ENCODE measurements at regions not wholly inside any gene's neighbourhood (a gene's known extent, or its start where the extent isn't known, plus 50 kb on each side); places are given as distances from the start of the nearest gene placed in this dataset.
"Not testable (repeated sequence)": the region's sequence is repeated elsewhere in the genome, so short reads cannot be mapped to it uniquely, and the experiment has no call there.

DNA sequence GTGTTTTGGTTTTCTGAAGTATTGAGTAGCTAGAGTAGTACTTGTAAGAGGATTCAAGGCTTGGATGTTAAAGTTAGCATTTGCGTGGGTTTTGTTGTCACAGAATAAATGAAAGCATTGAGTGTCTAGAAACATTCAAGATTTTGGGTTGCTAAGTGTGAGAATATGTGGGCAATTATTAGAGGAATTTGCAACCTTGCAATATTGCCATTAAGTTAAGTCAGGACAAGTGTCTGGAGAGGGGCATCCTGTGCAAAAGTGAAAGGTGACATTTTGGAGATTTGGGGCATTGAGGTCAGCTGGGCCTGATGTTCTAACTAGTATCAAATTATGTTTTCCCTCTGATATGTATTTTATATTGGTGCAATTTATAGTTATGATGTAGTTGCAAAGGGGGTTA lies 533.9 kb upstream of the GRID2 start:
- Histone ChIP-seq H3K27ac (ENCODE audit: low read length) (no peak overlapping the region), H3K4me1 (ENCODE audit: control insufficient read depth in 1 of 2, extremely low read depth in 1 of 2, insufficient read depth in 2 of 2, low read length in 2 of 2) (no peaks in the 10 kb centered on the region), H3K36me3 (ENCODE audit: control insufficient read depth in 2 of 2, extremely low read depth in 1 of 2, insufficient read depth in 1 of 2, low read length in 1 of 2) (no peaks in the 10 kb centered on the region), H3K27me3 (replicated peaks in 1 of 2; ENCODE audit: control insufficient read depth in 2 of 2, extremely low read depth in 1 of 2, insufficient read depth in 2 of 2, low read length in 1 of 2) (no peaks in the 10 kb centered on the region), H3K4me3 (ENCODE audit: control insufficient read depth in 1 of 2, extremely low read depth in 1 of 2, low read length in 1 of 2) (no peak overlapping the region), H3K9me3 (no peaks in the 10 kb centered on the region)
- peaks cover 19 to 41% (median 25%) of the 10 kb centered on the region in 3 donors for H3K9me3 Mint-ChIP-seq
- H3K36me3 Mint-ChIP-seq, result no peaks in the 10 kb centered on the region
- H3K4me1 Mint-ChIP-seq, result no peaks in the 10 kb centered on the region
- no peak overlapping the region for H3K4me3 Mint-ChIP-seq
- ChIA-PET CTCF (no interaction called here), POLR2A (no interaction called here)
- no peak for ATAC-seq (replicated peaks in 1 of 4)
- no peak for DNase-seq
- H3K27ac Mint-ChIP-seq, result no peak overlapping the region
- 86% methylated on average over 1 of the region's 1 CpG for WGBS (ENCODE audit: insufficient coverage)
- H3K27me3 Mint-ChIP-seq, result no peaks in the 10 kb centered on the region

DNA sequence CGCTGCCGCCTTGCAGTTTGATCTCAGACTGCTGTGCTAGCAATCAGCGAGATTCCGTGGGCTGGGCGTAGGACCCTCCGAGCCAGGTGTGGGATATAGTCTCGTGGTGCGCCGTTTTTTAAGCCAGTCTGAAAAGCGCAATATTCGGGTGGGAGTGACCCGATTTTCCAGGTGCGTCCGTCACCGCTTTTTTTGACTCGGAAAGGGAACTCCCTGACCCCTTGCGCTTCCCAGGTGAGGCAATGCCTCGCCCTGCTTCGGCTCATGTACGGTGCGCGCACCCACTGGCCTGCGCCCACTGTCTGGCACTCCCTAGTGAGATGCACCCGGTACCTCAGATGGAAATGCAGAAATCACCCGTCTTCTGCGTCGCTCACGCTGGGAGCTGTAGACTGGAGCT lies 512.1 kb upstream of the GRID2 start:
- ATAC-seq (replicated peaks in 1 of 4); H3K4me1 Mint-ChIP-seq; H3K36me3 ChIP-seq (ENCODE audit: control insufficient read depth in 2 of 2, extremely low read depth in 1 of 2, insufficient read depth in 1 of 2, low read length in 1 of 2); H3K27ac ChIP-seq (ENCODE audit: low read length); H3K9me3 Mint-ChIP-seq; H3K9me3 ChIP-seq; H3K36me3 Mint-ChIP-seq; H3K27me3 Mint-ChIP-seq; DNase-seq; POLR2A ChIA-PET; H3K27me3 ChIP-seq (replicated peaks in 1 of 2; ENCODE audit: control insufficient read depth in 2 of 2, extremely low read depth in 1 of 2, insufficient read depth in 2 of 2, low read length in 1 of 2); H3K27ac Mint-ChIP-seq; CTCF ChIA-PET; H3K4me1 ChIP-seq (ENCODE audit: control insufficient read depth in 1 of 2, extremely low read depth in 1 of 2, insufficient read depth in 2 of 2, low read length in 2 of 2); H3K4me3 Mint-ChIP-seq; H3K4me3 ChIP-seq (ENCODE audit: control insufficient read depth in 1 of 2, extremely low read depth in 1 of 2, low read length in 1 of 2): not testable (repeated sequence)
- 79% methylated on average over 9 of the region's 28 CpGs for WGBS (ENCODE audit: insufficient coverage)

DNA sequence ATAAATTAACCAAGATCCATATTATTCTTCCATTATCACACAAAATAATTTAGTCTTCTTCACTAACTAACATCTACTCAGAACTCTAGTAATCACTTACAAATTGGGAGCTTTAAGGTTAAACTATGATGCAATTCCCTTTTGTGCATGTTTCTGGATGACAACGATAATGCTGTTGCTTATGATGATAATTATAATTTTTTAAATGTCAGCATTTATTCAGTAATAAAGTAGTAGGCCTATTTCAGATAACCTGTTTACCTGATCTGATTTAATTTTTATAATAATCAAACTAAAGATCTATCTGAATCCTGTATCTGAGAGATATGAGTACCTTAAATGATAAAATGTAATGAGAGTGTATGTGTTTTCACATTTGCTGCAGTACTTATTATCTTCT lies 507.8 kb upstream of the GRID2 start:
- no peak overlapping the region for H3K27ac ChIP-seq (ENCODE audit: low read length)
- H3K4me3 ChIP-seq (ENCODE audit: control insufficient read depth in 1 of 2, extremely low read depth in 1 of 2, low read length in 1 of 2), result no peak overlapping the region
- no peaks in the 10 kb centered on the region for H3K9me3 ChIP-seq
- H3K36me3 Mint-ChIP-seq, result no peaks in the 10 kb centered on the region
- ChIA-PET POLR2A (no interaction called here), CTCF (no interaction called here)
- WGBS (ENCODE audit: insufficient coverage), result no CpG with 5 or more reads among the region's 1 CpG
- H3K4me1 Mint-ChIP-seq, result no peaks in the 10 kb centered on the region
- ATAC-seq (replicated peaks in 1 of 4) (no peak), DNase-seq (no peak)
- H3K4me1 ChIP-seq (ENCODE audit: control insufficient read depth in 1 of 2, extremely low read depth in 1 of 2, insufficient read depth in 2 of 2, low read length in 2 of 2), result no peaks in the 10 kb centered on the region
- H3K27me3 ChIP-seq (replicated peaks in 1 of 2; ENCODE audit: control insufficient read depth in 2 of 2, extremely low read depth in 1 of 2, insufficient read depth in 2 of 2, low read length in 1 of 2), result no peaks in the 10 kb centered on the region
- H3K4me3 Mint-ChIP-seq, result no peak overlapping the region
- H3K36me3 ChIP-seq (ENCODE audit: control insufficient read depth in 2 of 2, extremely low read depth in 1 of 2, insufficient read depth in 1 of 2, low read length in 1 of 2), result no peaks in the 10 kb centered on the region
- no peaks in the 10 kb centered on the region for H3K27me3 Mint-ChIP-seq
- H3K27ac Mint-ChIP-seq, result no peak overlapping the region
- peaks cover 4 to 17% (median 14%) of the 10 kb centered on the region in 3 donors for H3K9me3 Mint-ChIP-seq

DNA sequence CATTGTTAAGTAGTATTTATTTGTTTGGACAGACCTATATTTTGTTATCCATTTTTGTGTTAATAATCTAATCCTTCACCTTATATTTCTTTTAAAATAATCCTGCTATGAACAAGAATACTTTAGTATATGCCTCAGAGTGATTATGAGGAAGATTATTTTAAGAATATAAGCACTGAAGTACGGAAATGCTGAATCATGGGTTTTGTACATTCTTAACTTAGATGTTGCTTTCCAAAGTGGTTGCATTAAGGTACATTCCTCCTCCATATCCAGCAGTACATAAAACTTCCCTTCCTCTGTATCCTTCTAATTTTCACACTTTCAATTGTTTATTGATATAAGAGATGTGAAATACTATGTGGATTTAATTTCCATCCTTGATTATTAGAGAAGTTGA lies 491.4 kb upstream of the GRID2 start:
- H3K9me3 Mint-ChIP-seq, result peaks cover 4 to 22% (median 5%) of the 10 kb centered on the region in 3 donors
- no peak for ATAC-seq (replicated peaks in 1 of 4)

DNA sequence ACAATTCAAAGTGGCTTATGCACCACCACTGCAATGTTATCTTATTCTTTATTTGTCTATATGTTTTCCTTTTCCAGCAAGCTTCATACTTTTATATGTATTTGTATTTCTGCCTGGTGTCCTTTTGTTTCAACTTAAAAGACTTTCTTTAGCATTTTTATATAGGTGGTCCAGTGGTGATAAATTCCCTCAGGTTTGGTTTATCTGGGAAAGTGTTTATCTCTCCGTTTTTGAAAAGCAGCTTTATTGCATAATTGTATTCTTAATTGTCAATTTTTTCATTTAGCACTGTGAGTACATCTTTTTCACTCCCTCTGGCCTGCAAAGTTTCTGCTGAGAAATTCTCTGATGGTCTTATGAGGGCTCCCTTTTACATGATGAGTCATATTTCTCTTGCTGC lies 479.0 kb upstream of the GRID2 start:
- Mint-ChIP-seq H3K36me3 (no peaks in the 10 kb centered on the region), H3K27ac (no peak overlapping the region), H3K4me1 (no peaks in the 10 kb centered on the region), H3K4me3 (no peak overlapping the region), H3K9me3 (peaks cover 21 to 38% (median 24%) of the 10 kb centered on the region in 3 donors), H3K27me3 (no peaks in the 10 kb centered on the region)
- ChIA-PET POLR2A (no interaction called here), CTCF (no interaction called here)
- no peak for ATAC-seq (replicated peaks in 1 of 4)
- DNase-seq, result no peak
- Histone ChIP-seq H3K36me3 (ENCODE audit: control insufficient read depth in 2 of 2, extremely low read depth in 1 of 2, insufficient read depth in 1 of 2, low read length in 1 of 2) (no peaks in the 10 kb centered on the region), H3K27ac (ENCODE audit: low read length) (no peak overlapping the region), H3K4me1 (ENCODE audit: control insufficient read depth in 1 of 2, extremely low read depth in 1 of 2, insufficient read depth in 2 of 2, low read length in 2 of 2) (no peaks in the 10 kb centered on the region), H3K27me3 (replicated peaks in 1 of 2; ENCODE audit: control insufficient read depth in 2 of 2, extremely low read depth in 1 of 2, insufficient read depth in 2 of 2, low read length in 1 of 2) (no peaks in the 10 kb centered on the region), H3K4me3 (ENCODE audit: control insufficient read depth in 1 of 2, extremely low read depth in 1 of 2, low read length in 1 of 2) (no peak overlapping the region), H3K9me3 (no peaks in the 10 kb centered on the region)
- whole genome bisulfite sequencing (ENCODE audit: insufficient coverage), result no CpG with 5 or more reads among the region's 1 CpG

More for the DNA sequence above, 491.4 kb upstream of the GRID2 start:
- no CpG with 5 or more reads among the region's 1 CpG for WGBS (ENCODE audit: insufficient coverage)
- Histone ChIP-seq H3K36me3 (ENCODE audit: control insufficient read depth in 2 of 2, extremely low read depth in 1 of 2, insufficient read depth in 1 of 2, low read length in 1 of 2) (no peaks in the 10 kb centered on the region), H3K9me3 (no peaks in the 10 kb centered on the region), H3K4me3 (ENCODE audit: control insufficient read depth in 1 of 2, extremely low read depth in 1 of 2, low read length in 1 of 2) (no peak overlapping the region), H3K27me3 (replicated peaks in 1 of 2; ENCODE audit: control insufficient read depth in 2 of 2, extremely low read depth in 1 of 2, insufficient read depth in 2 of 2, low read length in 1 of 2) (no peaks in the 10 kb centered on the region), H3K27ac (ENCODE audit: low read length) (no peak overlapping the region), H3K4me1 (ENCODE audit: control insufficient read depth in 1 of 2, extremely low read depth in 1 of 2, insufficient read depth in 2 of 2, low read length in 2 of 2) (no peaks in the 10 kb centered on the region)
- Mint-ChIP-seq H3K4me1 (no peaks in the 10 kb centered on the region), H3K27ac (no peak overlapping the region), H3K27me3 (no peaks in the 10 kb centered on the region), H3K36me3 (no peaks in the 10 kb centered on the region), H3K4me3 (no peak overlapping the region)
- ChIA-PET POLR2A (no interaction called here), CTCF (no interaction called here)
- no peak for DNase-seq

DNA sequence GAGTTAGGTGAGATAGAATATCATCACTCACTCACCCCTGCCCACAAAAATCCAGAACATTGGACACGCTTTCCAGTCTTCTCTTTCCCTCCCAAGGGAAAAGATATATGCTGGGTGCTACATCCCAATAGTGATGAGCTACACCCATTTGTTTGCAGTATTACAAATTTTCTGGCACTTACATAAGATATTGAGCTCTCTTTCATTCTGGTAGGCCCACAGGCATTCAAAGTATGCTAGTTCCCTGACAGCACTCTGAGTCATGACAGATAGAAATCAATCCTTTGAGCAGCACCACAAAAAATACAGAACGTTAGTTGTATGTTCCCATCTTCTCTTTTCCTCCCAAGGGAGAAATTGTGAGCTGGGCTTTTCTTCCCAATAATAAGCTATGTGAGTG lies 477.6 kb upstream of the GRID2 start:
- H3K4me1 Mint-ChIP-seq, result no peaks in the 10 kb centered on the region
- Histone ChIP-seq H3K4me1 (ENCODE audit: control insufficient read depth in 1 of 2, extremely low read depth in 1 of 2, insufficient read depth in 2 of 2, low read length in 2 of 2) (no peaks in the 10 kb centered on the region), H3K27me3 (replicated peaks in 1 of 2; ENCODE audit: control insufficient read depth in 2 of 2, extremely low read depth in 1 of 2, insufficient read depth in 2 of 2, low read length in 1 of 2) (no peaks in the 10 kb centered on the region), H3K9me3 (no peaks in the 10 kb centered on the region), H3K36me3 (ENCODE audit: control insufficient read depth in 2 of 2, extremely low read depth in 1 of 2, insufficient read depth in 1 of 2, low read length in 1 of 2) (no peaks in the 10 kb centered on the region), H3K4me3 (ENCODE audit: control insufficient read depth in 1 of 2, extremely low read depth in 1 of 2, low read length in 1 of 2) (no peak overlapping the region), H3K27ac (ENCODE audit: low read length) (no peak overlapping the region)
- ATAC-seq (replicated peaks in 1 of 4) (no peak), DNase-seq (no peak)
- H3K27me3 Mint-ChIP-seq, result no peaks in the 10 kb centered on the region
- H3K27ac Mint-ChIP-seq, result no peak overlapping the region
- H3K4me3 Mint-ChIP-seq, result no peak overlapping the region
- ChIA-PET CTCF (no interaction called here), POLR2A (no interaction called here)
- H3K36me3 Mint-ChIP-seq, result no peaks in the 10 kb centered on the region
- H3K9me3 Mint-ChIP-seq, result peaks cover 19 to 42% (median 28%) of the 10 kb centered on the region in 3 donors
- WGBS (ENCODE audit: insufficient coverage), result no CpG with 5 or more reads among the region's 2 CpGs

DNA sequence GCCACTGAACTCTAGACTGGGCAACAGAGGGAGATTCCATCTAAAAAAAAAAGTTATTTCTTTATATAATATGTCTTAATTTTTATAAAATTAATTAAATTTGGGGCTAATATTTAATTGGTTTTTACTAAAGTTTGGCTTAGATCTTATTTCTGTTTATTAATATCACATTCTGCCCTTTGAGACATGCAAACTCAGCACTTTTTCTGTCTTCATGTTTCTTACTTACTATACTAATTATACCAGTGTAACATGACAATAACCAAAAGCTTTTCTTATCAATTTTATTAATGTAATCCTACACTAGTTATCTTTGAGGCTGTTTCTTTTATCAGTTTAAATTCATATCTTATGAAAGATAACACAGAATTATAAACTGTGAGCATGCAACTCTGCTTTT lies 475.9 kb upstream of the GRID2 start:
- CTCF ChIA-PET, result no interaction called here
- no peak for ATAC-seq (replicated peaks in 1 of 4)
- H3K4me1 Mint-ChIP-seq, result no peaks in the 10 kb centered on the region
- DNase-seq, result no peak
- no peaks in the 10 kb centered on the region for H3K36me3 ChIP-seq (ENCODE audit: control insufficient read depth in 2 of 2, extremely low read depth in 1 of 2, insufficient read depth in 1 of 2, low read length in 1 of 2)
- H3K4me3 ChIP-seq (ENCODE audit: control insufficient read depth in 1 of 2, extremely low read depth in 1 of 2, low read length in 1 of 2), result no peak overlapping the region
- H3K4me3 Mint-ChIP-seq, result no peak overlapping the region
- no peaks in the 10 kb centered on the region for H3K27me3 Mint-ChIP-seq
- no peak overlapping the region for H3K27ac ChIP-seq (ENCODE audit: low read length)
- no peaks in the 10 kb centered on the region for H3K36me3 Mint-ChIP-seq
- peaks cover 17 to 39% (median 24%) of the 10 kb centered on the region in 3 donors for H3K9me3 Mint-ChIP-seq
- POLR2A ChIA-PET, result no interaction called here
- no peaks in the 10 kb centered on the region for H3K9me3 ChIP-seq
- no peaks in the 10 kb centered on the region for H3K4me1 ChIP-seq (ENCODE audit: control insufficient read depth in 1 of 2, extremely low read depth in 1 of 2, insufficient read depth in 2 of 2, low read length in 2 of 2)
- H3K27me3 ChIP-seq (replicated peaks in 1 of 2; ENCODE audit: control insufficient read depth in 2 of 2, extremely low read depth in 1 of 2, insufficient read depth in 2 of 2, low read length in 1 of 2), result no peaks in the 10 kb centered on the region
- H3K27ac Mint-ChIP-seq, result no peak overlapping the region

Data from T-cell (primary cell).